Smooth muscle cell (in vitro differentiated cells): ENCODE measurements at regions not wholly inside any gene's neighbourhood (a gene's known extent, or its start where the extent isn't known, plus 50 kb on each side); places are given as distances from the start of the nearest gene placed in this dataset.

Experiments
- DNase-seq: peaks from one replicate; lab custom pipeline; 2025; ENCODE audit not compliant: unreplicated experiment; lab: John Stamatoyannopoulos, UW
- H2AFZ ChIP-seq: fragments of 200-600 bp; sonication (generic); 2 replicates; pipeline ENCODE4 v1.6.0; 2016; ENCODE audit warnings: antibody characterized with exemption, low read depth, mild to moderate bottlenecking
- H3F3A ChIP-seq: fragments of 200-600 bp; sonication (generic); 2 replicates; pipeline ENCODE4 v1.6.0; 2017; ENCODE audit warnings: antibody characterized with exemption, low read depth
- H3K27ac ChIP-seq: fragments of 200-600 bp; sonication (generic); 2 replicates; pipeline ENCODE4 v1.5.1; 2016; ENCODE audit warnings: low read depth, mild to moderate bottlenecking
- H3K27me3 ChIP-seq: fragments of 200-600 bp; sonication (generic); 2 replicates; pipeline ENCODE4 v1.6.1; 2016; ENCODE audit warnings: low read depth, mild to moderate bottlenecking
- H3K36me3 ChIP-seq: fragments of 200-600 bp; sonication (generic); 2 replicates; pipeline ENCODE4 v1.5.1; 2016; ENCODE audit warnings: low read depth
- H3K4me1 ChIP-seq: fragments of 200-600 bp; sonication (generic); 2 replicates; pipeline ENCODE4 v1.5.1; 2016; ENCODE audit warnings: low read depth
- H3K4me2 ChIP-seq: fragments of 200-600 bp; sonication (generic); 2 replicates; pipeline ENCODE4 v1.6.0; 2016; ENCODE audit warnings: mild to moderate bottlenecking
- H3K4me3 ChIP-seq: fragments of 200-600 bp; sonication (generic); 2 replicates; pipeline ENCODE4 v1.5.1; 2016; ENCODE audit warnings: mild to moderate bottlenecking
- H3K79me2 ChIP-seq: fragments of 200-600 bp; sonication (generic); 2 replicates; pipeline ENCODE4 v1.6.0; 2016; ENCODE audit warnings: low read depth, mild to moderate bottlenecking
- H3K9ac ChIP-seq: fragments of 200-600 bp; sonication (generic); 2 replicates; pipeline ENCODE4 v1.6.0; 2016; ENCODE audit warnings: low read depth
- H3K9me3 ChIP-seq: fragments of 200-600 bp; sonication (generic); replicated peaks from 2 replicates; pipeline ENCODE4 v1.5.1; 2016; ENCODE audit warnings: low read depth
- H4K20me1 ChIP-seq: fragments of 200-600 bp; sonication (generic); 2 replicates; pipeline ENCODE4 v1.6.0; 2016; ENCODE audit warnings: low read depth
- CTCF ChIP-seq: fragments of 200-600 bp; sonication (generic); IDR thresholded peaks from 2 replicates; pipeline ENCODE4 v1.5.1; 2017; ENCODE audit warnings: borderline replicate concordance, mild to moderate bottlenecking, antibody characterized with exemption; ENCODE audit not compliant: insufficient read depth, poor library complexity, severe bottlenecking
- WGBS: methylation state at CpG from one replicate; pipeline ENCODE4 v1.1.7; 2016; ENCODE audit warnings: low lambda C conversion rate; 5-methylcytosine and 5-hydroxymethylcytosine counted together

GRCh38 chr11:134513585-134514120 is 101.6 kb upstream of the B3GAT1 start:
- 83% methylated on average over 18 of the region's 18 CpGs for WGBS
- no peak for DNase-seq
- H3K4me1 ChIP-seq = no peaks in the 10 kb centered on the region
- no peaks in the 10 kb centered on the region for H3K79me2 ChIP-seq
- peaks cover 20% of the 10 kb centered on the region for H3K27me3 ChIP-seq
- H3F3A ChIP-seq = no peaks in the 10 kb centered on the region
- TF ChIP-seq CTCF = no peak
- no peak overlapping the region for H2AFZ ChIP-seq
- H4K20me1 ChIP-seq = no peaks in the 10 kb centered on the region
- H3K4me2 ChIP-seq = no peak overlapping the region
- H3K36me3 ChIP-seq = no peaks in the 10 kb centered on the region
- H3K9ac ChIP-seq = no peak overlapping the region
- H3K4me3 ChIP-seq = no peak overlapping the region
- H3K27ac ChIP-seq = no peak overlapping the region
- H3K9me3 ChIP-seq = no peaks in the 10 kb centered on the region

- no peak overlapping the region for H2AFZ ChIP-seq
- H3K36me3 ChIP-seq = no peaks in the 10 kb centered on the region
- H3K9me3 ChIP-seq = no peaks in the 10 kb centered on the region
- peaks cover 15% of the 10 kb centered on the region for H3K27me3 ChIP-seq
- H3K4me1 ChIP-seq = no peaks in the 10 kb centered on the region
- TF ChIP-seq CTCF = no peak
- no peak overlapping the region for H3K9ac ChIP-seq
- H3K4me2 ChIP-seq = no peak overlapping the region
- H3K4me3 ChIP-seq = no peak overlapping the region
- 92% methylated on average over 20 of the region's 21 CpGs for WGBS
- no peak for DNase-seq
- H3F3A ChIP-seq = no peaks in the 10 kb centered on the region
- no peak overlapping the region for H3K27ac ChIP-seq
- no peaks in the 10 kb centered on the region for H4K20me1 ChIP-seq
- H3K79me2 ChIP-seq = no peaks in the 10 kb centered on the region
Observed at GRCh38 chr11:134512571-134513538, 100.8 kb upstream of the B3GAT1 start.

- Histone ChIP-seq H3K4me2 (no peak overlapping the region), H2AFZ (no peak overlapping the region), H3K27me3 (peaks cover 15% of the 10 kb centered on the region), H4K20me1 (no peaks in the 10 kb centered on the region), H3K36me3 (no peaks in the 10 kb centered on the region), H3K4me3 (no peak overlapping the region), H3F3A (no peaks in the 10 kb centered on the region), H3K9me3 (no peaks in the 10 kb centered on the region), H3K4me1 (no peaks in the 10 kb centered on the region), H3K9ac (no peak overlapping the region), H3K27ac (no peak overlapping the region), H3K79me2 (no peaks in the 10 kb centered on the region)
- 88% methylated on average over 7 of the region's 7 CpGs for WGBS
- no peak for TF ChIP-seq CTCF
- no peak for DNase-seq
Observed at GRCh38 chr11:134512061-134512460, 100.0 kb upstream of the B3GAT1 start.
